OCI-LY1 (cell line): ENCODE measurements at regions not wholly inside any gene's neighbourhood (a gene's known extent, or its start where the extent isn't known, plus 50 kb on each side); places are given as distances from the start of the nearest gene placed in this dataset.
"Not testable (repeated sequence)": the region's sequence is repeated elsewhere in the genome, so short reads cannot be mapped to it uniquely, and the experiment has no call there.

Experiments used
- H2AFZ ChIP-seq: fragments of 200-600 bp; sonication (generic), shearing (Covaris generic); 2 replicates; pipeline ENCODE4 v1.6.0; 2014; ENCODE audit warnings: antibody characterized with exemption, mild to moderate bottlenecking, low read length
- H3F3A ChIP-seq: fragments of 200-600 bp; sonication (generic), shearing (Covaris generic); 2 replicates; pipeline ENCODE4 v1.6.0; 2014; ENCODE audit warnings: mild to moderate bottlenecking, antibody characterized with exemption, low read length, moderate library complexity; ENCODE audit not compliant: insufficient read depth
- H3K27ac ChIP-seq: fragments of 200-600 bp; sonication (generic); 2 replicates; pipeline ENCODE4 v1.5.1; 2014; ENCODE audit warnings: low read length, mixed run types, mild to moderate bottlenecking, low read depth; ENCODE audit not compliant: poor library complexity, severe bottlenecking
- H3K27me3 ChIP-seq: fragments of 200-600 bp; sonication (generic); 2 replicates; pipeline ENCODE4 v1.6.0; 2014; ENCODE audit warnings: antibody characterized with exemption, mild to moderate bottlenecking, low read length, moderate library complexity; ENCODE audit not compliant: insufficient read depth
- H3K36me3 ChIP-seq: fragments of 200-600 bp; sonication (generic); 2 replicates; pipeline ENCODE4 v1.6.1; 2014; ENCODE audit warnings: mild to moderate bottlenecking, antibody characterized with exemption, low read length, moderate library complexity, mixed read lengths; ENCODE audit not compliant: insufficient read depth
- H3K4me1 ChIP-seq: fragments of 200-600 bp; sonication (generic); 2 replicates; pipeline ENCODE4 v1.5.1; 2014; ENCODE audit warnings: mild to moderate bottlenecking, low read length, moderate library complexity; ENCODE audit not compliant: insufficient read depth, severe bottlenecking
- H3K4me2 ChIP-seq: fragments of 200-600 bp; sonication (generic), shearing (Covaris generic); 2 replicates; pipeline ENCODE4 v1.6.1; 2014; ENCODE audit warnings: low read length
- H3K4me3 ChIP-seq: fragments of 200-600 bp; sonication (generic); 2 replicates; pipeline ENCODE4 v1.5.1; 2014; ENCODE audit warnings: low read length, low read depth, mild to moderate bottlenecking, mixed read lengths; ENCODE audit not compliant: poor library complexity, severe bottlenecking
- H3K79me2 ChIP-seq: fragments of 200-600 bp; shearing (Covaris generic); 2 replicates; pipeline ENCODE4 v1.6.1; 2016; ENCODE audit warnings: mixed run types, low read length, mixed read lengths; ENCODE audit not compliant: insufficient read depth
- H3K9ac ChIP-seq: fragments of 200-600 bp; sonication (generic), shearing (Covaris generic); 2 replicates; pipeline ENCODE4 v1.6.1; 2014; ENCODE audit warnings: mild to moderate bottlenecking, low read length, mixed read lengths
- H3K9me2 ChIP-seq: fragments of 200-600 bp; sonication (generic), shearing (Covaris generic); 2 replicates; pipeline ENCODE4 v1.6.1; 2014; ENCODE audit warnings: low read depth, mild to moderate bottlenecking, low read length, mixed read lengths
- H3K9me3 ChIP-seq: fragments of 200-600 bp; shearing (Covaris generic); 2 replicates; pipeline ENCODE4 v1.6.1; 2014; ENCODE audit warnings: low read length, mixed read lengths
- H4K20me1 ChIP-seq: fragments of 200-600 bp; sonication (generic), shearing (Covaris generic); 2 replicates; pipeline ENCODE4 v1.6.0; 2016; ENCODE audit warnings: mild to moderate bottlenecking, low read length; ENCODE audit not compliant: insufficient read depth
- EZH2 ChIP-seq: fragments of 200-600 bp; sonication (generic), shearing (Covaris generic); IDR thresholded peaks from 2 replicates; pipeline ENCODE4 v1.8.0; 2017; ENCODE audit warnings: borderline replicate concordance, mixed run types, mild to moderate bottlenecking, antibody characterized with exemption, low read length, moderate library complexity, mixed read lengths
- TF ChIP-seq, protein P1 (sequence below): fragments of 200-600 bp; sonication (generic), shearing (Covaris generic); IDR thresholded peaks from 2 replicates; pipeline ENCODE4 v1.5.1; 2017; ENCODE audit warnings: mild to moderate bottlenecking, antibody characterized with exemption, low read length, moderate library complexity, mixed read lengths

DNA sequence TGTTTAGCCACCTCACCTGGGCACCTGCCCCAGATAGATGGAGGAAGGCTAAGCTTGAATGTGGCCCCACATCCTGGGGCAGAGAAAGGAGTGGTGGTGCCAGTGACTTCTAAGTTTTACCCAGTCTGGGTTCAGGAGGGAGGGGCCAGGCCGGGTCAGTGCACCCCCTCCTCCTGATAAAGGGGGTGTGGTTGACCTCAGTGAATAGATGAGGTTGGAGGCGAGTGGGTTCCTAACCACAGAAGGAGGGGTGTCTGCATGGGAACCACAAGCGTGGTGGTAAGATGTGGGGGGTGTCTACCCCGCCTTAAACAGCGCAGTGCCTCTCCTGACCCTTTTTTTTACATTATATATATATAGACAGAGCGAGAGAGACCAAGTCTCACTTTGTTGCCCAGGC is 105.3 kb upstream of the KCTD7 start:
- no peak overlapping the region for H3K9ac ChIP-seq
- no peak for TF ChIP-seq EZH2
- TF ChIP-seq, protein P1, sequence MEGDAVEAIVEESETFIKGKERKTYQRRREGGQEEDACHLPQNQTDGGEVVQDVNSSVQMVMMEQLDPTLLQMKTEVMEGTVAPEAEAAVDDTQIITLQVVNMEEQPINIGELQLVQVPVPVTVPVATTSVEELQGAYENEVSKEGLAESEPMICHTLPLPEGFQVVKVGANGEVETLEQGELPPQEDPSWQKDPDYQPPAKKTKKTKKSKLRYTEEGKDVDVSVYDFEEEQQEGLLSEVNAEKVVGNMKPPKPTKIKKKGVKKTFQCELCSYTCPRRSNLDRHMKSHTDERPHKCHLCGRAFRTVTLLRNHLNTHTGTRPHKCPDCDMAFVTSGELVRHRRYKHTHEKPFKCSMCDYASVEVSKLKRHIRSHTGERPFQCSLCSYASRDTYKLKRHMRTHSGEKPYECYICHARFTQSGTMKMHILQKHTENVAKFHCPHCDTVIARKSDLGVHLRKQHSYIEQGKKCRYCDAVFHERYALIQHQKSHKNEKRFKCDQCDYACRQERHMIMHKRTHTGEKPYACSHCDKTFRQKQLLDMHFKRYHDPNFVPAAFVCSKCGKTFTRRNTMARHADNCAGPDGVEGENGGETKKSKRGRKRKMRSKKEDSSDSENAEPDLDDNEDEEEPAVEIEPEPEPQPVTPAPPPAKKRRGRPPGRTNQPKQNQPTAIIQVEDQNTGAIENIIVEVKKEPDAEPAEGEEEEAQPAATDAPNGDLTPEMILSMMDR, result no peak
- H3K36me3 ChIP-seq, result no peaks in the 10 kb centered on the region
- H3K4me3 ChIP-seq, result no peak overlapping the region
- no peaks in the 10 kb centered on the region for H3K9me2 ChIP-seq
- no peaks in the 10 kb centered on the region for H3F3A ChIP-seq
- no peak overlapping the region for H2AFZ ChIP-seq
- H3K27me3 ChIP-seq, result peaks cover 6% of the 10 kb centered on the region; the same call in 1 of the 2 replicates
- no peaks in the 10 kb centered on the region for H4K20me1 ChIP-seq
- no peaks in the 10 kb centered on the region for H3K79me2 ChIP-seq
- H3K27ac ChIP-seq, result no peak overlapping the region
- no peak overlapping the region for H3K4me2 ChIP-seq
- H3K9me3 ChIP-seq, result no peaks in the 10 kb centered on the region
- H3K4me1 ChIP-seq, result no peaks in the 10 kb centered on the region

DNA sequence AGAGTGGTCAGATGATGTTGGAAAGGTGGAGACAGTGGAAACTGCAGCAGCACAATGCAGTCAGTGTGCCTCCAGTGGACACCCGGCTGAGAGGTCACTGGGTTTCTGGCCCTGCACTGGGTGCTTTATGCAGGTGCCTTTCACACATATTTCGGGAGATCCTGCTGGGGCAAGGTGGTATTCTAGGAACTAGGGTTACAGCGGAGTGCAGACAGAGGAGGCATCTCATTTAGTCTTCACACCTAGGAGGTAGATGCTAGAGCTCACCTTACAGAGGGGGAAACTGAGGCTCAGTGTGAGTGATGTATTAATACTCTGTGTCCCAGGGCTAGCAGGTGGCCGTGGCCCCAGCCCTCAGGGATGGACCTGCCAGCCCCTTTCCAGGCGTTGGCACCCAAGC is 103.9 kb upstream of the KCTD7 start:
- Histone ChIP-seq H3F3A (no peaks in the 10 kb centered on the region), H3K27me3 (peaks cover 5% of the 10 kb centered on the region; the same call in 1 of the 2 replicates), H3K4me1 (no peaks in the 10 kb centered on the region), H3K9ac (no peak overlapping the region), H3K79me2 (no peaks in the 10 kb centered on the region), H3K9me3 (no peaks in the 10 kb centered on the region), H4K20me1 (no peaks in the 10 kb centered on the region), H2AFZ (no peak overlapping the region), H3K36me3 (no peaks in the 10 kb centered on the region), H3K27ac (no peak overlapping the region), H3K4me2 (no peak overlapping the region), H3K9me2 (no peaks in the 10 kb centered on the region), H3K4me3 (no peak overlapping the region)
- no peak for TF ChIP-seq EZH2
- TF ChIP-seq, protein P1, result no peak

DNA sequence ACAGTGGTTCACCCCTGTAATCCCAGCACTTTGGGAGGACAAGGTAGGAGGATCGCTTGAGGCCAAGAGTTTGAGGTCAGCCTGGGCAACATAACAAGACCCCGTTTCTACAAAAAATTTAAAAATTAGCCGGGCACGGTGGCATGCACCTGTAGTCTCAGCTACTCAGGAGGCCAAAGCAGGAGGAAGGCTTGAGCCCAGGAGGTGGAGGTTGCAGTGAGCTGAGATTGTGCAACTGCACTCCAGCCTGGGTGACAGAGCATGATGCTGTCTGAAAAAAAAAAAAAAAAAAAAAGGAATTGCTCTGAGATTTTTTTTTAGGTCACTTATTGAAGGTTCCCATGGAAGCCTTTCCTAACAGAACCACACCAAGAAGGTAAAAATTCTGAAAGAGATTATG is 101.9 kb upstream of the KCTD7 start:
- H3K27ac ChIP-seq, H3K9ac ChIP-seq, H3K4me3 ChIP-seq, H3K4me2 ChIP-seq, H4K20me1 ChIP-seq, H2AFZ ChIP-seq, H3K9me3 ChIP-seq, H3K27me3 ChIP-seq, H3K4me1 ChIP-seq, H3K79me2 ChIP-seq, H3K9me2 ChIP-seq, H3K36me3 ChIP-seq, H3F3A ChIP-seq: not testable (repeated sequence)

DNA sequence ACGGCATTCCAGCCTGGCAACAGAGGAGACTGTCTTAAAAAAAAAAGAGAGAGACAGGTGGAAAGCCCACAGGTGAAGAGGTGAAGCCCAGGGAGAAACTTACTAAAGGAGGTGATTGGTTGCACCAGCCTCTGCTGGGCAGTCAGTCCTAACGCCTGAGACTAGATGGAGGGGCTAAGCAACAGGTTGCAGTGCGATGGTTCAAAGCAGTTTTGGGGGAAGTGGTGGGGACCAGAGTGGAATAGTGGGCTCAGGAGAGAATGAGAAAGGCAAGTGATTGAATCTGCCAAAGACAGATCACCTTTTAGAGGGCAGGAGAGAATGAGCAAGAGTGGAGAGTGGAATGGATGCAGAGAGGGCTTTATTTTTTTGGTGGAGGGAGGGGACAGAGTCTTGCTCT is 100.0 kb upstream of the KCTD7 start:
- H3K79me2 ChIP-seq, result no peaks in the 10 kb centered on the region
- no peaks in the 10 kb centered on the region for H3K4me1 ChIP-seq
- no peak overlapping the region for H3K9ac ChIP-seq
- H3K27me3 ChIP-seq, result no peaks in the 10 kb centered on the region
- H3K36me3 ChIP-seq, result no peaks in the 10 kb centered on the region
- TF ChIP-seq, protein P1, result no peak
- TF ChIP-seq EZH2, result no peak
- no peaks in the 10 kb centered on the region for H3K9me3 ChIP-seq
- no peak overlapping the region for H3K27ac ChIP-seq
- no peaks in the 10 kb centered on the region for H3F3A ChIP-seq
- H3K9me2 ChIP-seq, result no peaks in the 10 kb centered on the region
- no peaks in the 10 kb centered on the region for H4K20me1 ChIP-seq
- H3K4me3 ChIP-seq, result no peak overlapping the region
- H2AFZ ChIP-seq, result no peak overlapping the region
- no peak overlapping the region for H3K4me2 ChIP-seq
